ENCODE measurements at regions not wholly inside any gene's neighbourhood (a gene's known extent, or its start where the extent isn't known, plus 50 kb on each side); places are given as distances from the start of the nearest gene placed in this dataset.

GRCh38 chr10:4109469-4109868, 324.5 kb upstream of the KLF6 start:
- H3K27me3 ChIP-seq (ENCODE audit: control insufficient read depth in 4 of 4, insufficient read depth in 4 of 4, low read length in 3 of 4): peaks cover 0 to 3% (median 0%) of the 10 kb centered on the region in 4 donors
- no peak for DNase-seq (ENCODE audit: low spot score)
- peaks cover 0 to 2% (median 0%) of the 10 kb centered on the region in 4 donors for H3K9me3 ChIP-seq (ENCODE audit: control insufficient read depth in 4 of 4, low read length in 3 of 4)
- WGBS: 85% methylated on average over 3 of the region's 3 CpGs
- H3K27ac ChIP-seq (ENCODE audit: low read depth in 1 of 2, low read length in 2 of 2): no peak overlapping the region
- TF ChIP-seq HNF4A (conservative IDR thresholded peaks at IDR 0.05) (no peak), ATF3 (IDR thresholded peaks at IDR 0.05) (no peak), NR2F2 (IDR thresholded peaks at IDR 0.05) (no peak), RAD21 (IDR thresholded peaks at IDR 0.05) (no peak), YY1 (IDR thresholded peaks at IDR 0.05) (no peak), REST (IDR thresholded peaks at IDR 0.05) (no peak)
- H3K4me3 ChIP-seq (ENCODE audit: low read depth in 1 of 3, low read length in 3 of 3): no peak overlapping the region
- no peaks in the 10 kb centered on the region for H3K4me1 ChIP-seq (ENCODE audit: control insufficient read depth in 4 of 4, insufficient read depth in 4 of 4, low read length in 3 of 4)
- H3K9ac ChIP-seq (ENCODE audit: low read depth in 1 of 2, low read length in 2 of 2): no peak overlapping the region
- no peaks in the 10 kb centered on the region for H3K36me3 ChIP-seq (ENCODE audit: control insufficient read depth in 4 of 4, insufficient read depth in 3 of 4, low read depth in 1 of 4, low read length in 3 of 4)

- no peak overlapping the region for H3K9ac ChIP-seq (ENCODE audit: low read depth in 1 of 2, low read length in 2 of 2)
- no peaks in the 10 kb centered on the region for H3K4me1 ChIP-seq (ENCODE audit: control insufficient read depth in 4 of 4, insufficient read depth in 4 of 4, low read length in 3 of 4)
- TF ChIP-seq RAD21 (IDR thresholded peaks at IDR 0.05) (no peak), EGR1 (IDR thresholded peaks at IDR 0.05; ENCODE audit: low read depth in 2 of 2) (no peak), HNF4A (conservative IDR thresholded peaks at IDR 0.05) (no peak), GABPA (IDR thresholded peaks at IDR 0.05 in 1 of 2, conservative IDR thresholded peaks at IDR 0.05 in 1 of 2) (no peak), ATF3 (IDR thresholded peaks at IDR 0.05) (no peak), YY1 (IDR thresholded peaks at IDR 0.05) (no peak), REST (IDR thresholded peaks at IDR 0.05) (no peak)
- peaks cover 0 to 2% (median 0%) of the 10 kb centered on the region in 4 donors for H3K9me3 ChIP-seq (ENCODE audit: control insufficient read depth in 4 of 4, low read length in 3 of 4)
- no peaks in the 10 kb centered on the region for H3K36me3 ChIP-seq (ENCODE audit: control insufficient read depth in 4 of 4, insufficient read depth in 3 of 4, low read depth in 1 of 4, low read length in 3 of 4)
- no peak for DNase-seq (ENCODE audit: low spot score)
- WGBS: 73% methylated on average over 4 of the region's 4 CpGs
- no peak overlapping the region for H3K27ac ChIP-seq (ENCODE audit: low read depth in 1 of 2, low read length in 2 of 2)
- H3K4me3 ChIP-seq (ENCODE audit: low read depth in 1 of 3, low read length in 3 of 3): no peak overlapping the region
- peaks cover 0 to 3% (median 0%) of the 10 kb centered on the region in 4 donors for H3K27me3 ChIP-seq (ENCODE audit: control insufficient read depth in 4 of 4, insufficient read depth in 4 of 4, low read length in 3 of 4)
Observed at GRCh38 chr10:4108693-4109092, 323.7 kb upstream of the KLF6 start.

Data from liver (tissue), 7 donors.